GM18907 (cell line): ENCODE measurements at regions not wholly inside any gene's neighbourhood (a gene's known extent, or its start where the extent isn't known, plus 50 kb on each side); places are given as distances from the start of the nearest gene placed in this dataset.

ENCODE experiments used
- ATAC-seq: cut with Tn5 transposase; IDR thresholded peaks from one replicate; pipeline ENCODE4 v1.9.1; 2021; ENCODE audit warnings: mild to moderate bottlenecking, moderate library complexity; ENCODE audit not compliant: unreplicated experiment

DNA sequence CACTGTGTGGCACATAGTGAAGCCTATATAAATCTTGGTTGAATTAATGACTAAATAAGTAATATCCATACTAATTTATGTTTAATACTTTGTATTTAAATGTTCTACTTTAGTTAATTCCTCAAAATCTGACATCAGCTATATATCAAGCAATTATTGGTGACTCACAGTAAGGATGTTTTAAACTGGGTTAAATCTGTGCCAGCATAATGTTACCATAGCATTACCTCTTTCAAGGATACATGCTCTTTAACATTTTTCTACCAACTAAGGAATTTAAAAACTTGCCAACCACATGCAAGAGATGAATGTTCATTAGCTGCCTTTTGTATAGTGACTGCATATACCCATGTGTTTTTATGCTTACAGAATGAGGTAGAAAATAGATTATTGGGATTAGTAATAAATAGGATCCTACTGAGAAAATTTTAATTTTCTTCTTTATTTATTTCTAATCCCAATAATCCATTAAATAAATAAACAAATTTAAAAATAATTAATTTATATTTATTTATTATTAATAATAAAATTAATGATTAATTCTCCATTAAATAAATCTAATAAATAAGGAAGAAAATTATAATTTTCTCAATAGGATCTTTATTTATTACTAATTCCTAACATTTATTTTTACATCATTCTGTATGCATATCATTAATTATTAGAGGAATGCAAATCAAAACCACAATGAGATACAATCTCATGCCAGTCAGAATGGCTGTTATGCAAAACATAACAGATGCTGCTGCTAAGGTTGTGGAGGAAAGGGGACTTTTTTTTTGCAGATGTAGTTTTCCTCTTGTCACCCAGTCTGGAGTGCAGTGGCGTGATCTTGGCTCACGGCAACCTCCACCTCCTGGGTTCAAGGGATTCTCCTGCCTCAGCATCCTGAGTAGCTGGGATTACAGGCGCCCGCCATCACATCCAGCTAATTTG lies 410.7 kb upstream of the DSEL start:
- ATAC-seq = no peak

- ATAC-seq = no peak
Observed at GRCh38 chr18:67924656-67925055, 408.1 kb upstream of the DSEL start.

DNA sequence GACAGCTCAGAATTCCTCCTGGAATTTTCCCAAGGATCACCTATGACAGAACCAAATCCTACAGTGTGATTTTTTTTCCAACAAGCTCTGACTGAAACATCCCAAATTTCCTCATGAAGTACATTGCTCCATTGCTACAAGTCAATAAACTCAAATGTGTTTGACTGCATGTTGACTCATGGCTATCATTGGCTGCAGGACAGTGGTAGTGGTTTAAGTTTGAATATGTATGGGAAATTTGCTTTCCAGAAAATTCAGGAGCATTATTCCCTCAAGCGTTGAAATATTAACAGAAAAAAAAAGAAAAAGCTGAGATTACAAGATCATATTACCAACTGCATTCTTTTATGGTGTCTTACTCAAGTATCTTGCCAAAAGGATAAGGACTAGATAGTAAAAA lies 402.8 kb upstream of the DSEL start:
- ATAC-seq = no peak

- no peak for ATAC-seq
Observed at GRCh38 chr18:67916097-67916496, 399.6 kb upstream of the DSEL start.

GRCh38 chr18:67913040-67913439 lies 396.5 kb upstream of the DSEL start:
- no peak for ATAC-seq

GRCh38 chr18:67901573-67901972 lies 385.1 kb upstream of the DSEL start:
- ATAC-seq = no peak

DNA sequence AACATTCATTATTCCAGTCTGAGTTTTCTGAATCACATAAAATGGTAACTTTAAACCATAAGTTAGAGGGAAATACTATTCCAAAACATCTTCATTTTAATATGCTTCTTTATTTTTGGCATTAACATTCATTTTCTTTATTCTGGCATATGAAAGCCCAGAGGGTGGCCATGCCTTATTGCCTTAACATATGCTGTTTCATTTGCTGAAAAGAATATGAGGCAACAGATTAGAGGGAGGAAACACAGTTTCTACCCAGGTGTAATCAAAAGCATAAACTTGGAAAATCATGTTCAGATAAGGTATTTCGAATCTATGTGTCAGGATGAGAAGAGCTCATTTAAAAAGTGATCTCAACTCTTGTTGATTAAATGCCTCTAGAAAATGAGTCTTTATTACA lies 379.9 kb upstream of the DSEL start:
- no peak for ATAC-seq

GRCh38 chr18:67893916-67894315 lies 377.4 kb upstream of the DSEL start:
- no peak for ATAC-seq

GRCh38 chr18:67876871-67877270 lies 360.4 kb upstream of the DSEL start:
- no peak for ATAC-seq

GRCh38 chr18:67875944-67876343 lies 359.4 kb upstream of the DSEL start:
- no peak for ATAC-seq

- no peak for ATAC-seq
Observed at GRCh38 chr18:67875060-67875459, 358.5 kb upstream of the DSEL start.

DNA sequence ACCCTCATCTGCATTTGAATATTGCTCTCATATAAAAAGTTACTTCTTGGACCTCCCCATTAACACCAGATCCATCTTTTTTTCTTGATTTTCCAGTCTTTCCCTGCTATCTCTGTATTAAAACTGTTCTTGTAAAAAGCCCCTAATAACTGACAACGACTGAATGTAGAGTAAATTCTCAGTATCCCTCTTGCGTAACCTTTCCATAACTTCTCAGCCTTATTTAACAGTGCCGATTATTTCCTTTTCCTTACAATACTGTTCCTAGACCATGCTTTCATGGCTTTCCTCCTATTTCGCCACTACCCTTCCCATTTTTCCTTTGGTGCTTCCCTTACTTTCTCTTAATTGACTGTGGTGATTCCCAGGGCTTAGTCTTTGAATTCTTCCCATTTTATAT lies 348.9 kb upstream of the DSEL start:
- no peak for ATAC-seq

DNA sequence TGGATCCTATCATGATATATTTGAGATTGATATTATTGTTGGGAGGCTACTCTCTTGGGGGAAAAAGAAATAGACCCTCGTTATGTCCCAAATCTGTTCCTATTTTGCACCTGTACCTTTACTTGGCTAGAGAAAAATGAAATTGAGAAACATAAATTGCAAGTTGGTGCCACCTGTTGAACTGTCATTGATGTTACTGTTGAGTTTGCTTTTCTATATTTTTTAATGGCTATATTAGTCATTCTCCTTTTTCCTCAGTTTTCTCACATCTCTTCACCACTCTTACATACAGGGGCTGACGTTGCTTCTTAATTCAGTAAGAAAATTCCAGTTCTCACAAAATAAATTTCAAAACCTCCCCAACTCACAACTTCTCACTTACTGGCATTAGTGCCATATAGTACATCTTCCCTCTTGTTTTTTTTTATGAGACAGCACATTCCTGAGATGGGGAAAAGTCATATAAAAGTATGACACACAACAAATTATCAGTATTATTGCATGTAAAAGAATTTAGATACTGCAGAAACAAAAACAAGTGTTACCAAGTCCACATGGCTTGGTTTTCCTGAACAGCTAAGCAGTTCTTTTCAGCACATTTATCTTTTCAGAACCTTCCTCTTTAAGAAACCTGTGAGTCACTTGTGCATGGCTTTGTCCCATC lies 348.3 kb upstream of the DSEL start:
- no peak for ATAC-seq

GRCh38 chr18:67862069-67862468 lies 345.5 kb upstream of the DSEL start:
- ATAC-seq = no peak

- no peak for ATAC-seq
Observed at GRCh38 chr18:67854340-67854739, 337.8 kb upstream of the DSEL start.

GRCh38 chr18:67846422-67847098 lies 330.0 kb upstream of the DSEL start:
- no peak for ATAC-seq

- no peak for ATAC-seq
Observed at GRCh38 chr18:67845035-67845434, 328.5 kb upstream of the DSEL start.

DNA sequence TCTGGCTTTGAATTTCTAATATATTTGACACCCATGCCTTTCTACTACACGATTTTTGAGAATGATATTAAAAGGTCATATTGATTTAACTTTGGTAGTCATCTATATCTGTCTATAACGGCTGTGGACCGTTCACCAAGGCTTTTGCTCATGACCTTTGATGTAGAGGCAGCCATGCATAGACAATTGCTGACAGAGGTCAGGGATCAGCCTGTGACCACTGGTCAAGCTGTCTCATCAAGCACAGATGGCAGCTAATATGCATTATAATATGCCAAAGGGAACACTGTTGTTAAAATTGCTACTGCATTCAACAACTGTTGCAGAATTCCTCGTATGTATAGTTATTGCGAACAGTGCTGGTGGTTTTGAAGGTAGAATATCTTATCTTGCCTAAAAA lies 323.9 kb upstream of the DSEL start:
- ATAC-seq = no peak

DNA sequence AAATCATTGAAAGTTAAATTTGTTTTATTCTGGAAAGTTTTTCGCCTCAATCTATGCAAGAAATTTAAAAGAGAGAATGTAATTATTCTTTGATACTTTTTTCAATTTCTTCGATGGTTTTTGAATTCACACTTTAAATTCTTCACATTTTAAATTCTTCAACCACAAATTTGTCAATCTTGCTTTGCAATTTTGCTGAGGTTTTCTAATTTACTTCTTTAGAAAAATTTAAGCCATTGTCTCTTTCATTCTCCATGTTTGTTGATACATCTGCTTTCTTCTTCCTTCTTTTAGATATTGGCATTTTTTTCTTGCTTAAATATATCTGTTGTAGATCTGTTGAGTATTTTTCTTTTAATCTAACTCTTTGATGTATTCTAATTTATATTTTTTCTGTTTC lies 301.9 kb upstream of the DSEL start:
- no peak for ATAC-seq

- no peak for ATAC-seq
Observed at GRCh38 chr18:67815280-67815679, 298.8 kb upstream of the DSEL start.

DNA sequence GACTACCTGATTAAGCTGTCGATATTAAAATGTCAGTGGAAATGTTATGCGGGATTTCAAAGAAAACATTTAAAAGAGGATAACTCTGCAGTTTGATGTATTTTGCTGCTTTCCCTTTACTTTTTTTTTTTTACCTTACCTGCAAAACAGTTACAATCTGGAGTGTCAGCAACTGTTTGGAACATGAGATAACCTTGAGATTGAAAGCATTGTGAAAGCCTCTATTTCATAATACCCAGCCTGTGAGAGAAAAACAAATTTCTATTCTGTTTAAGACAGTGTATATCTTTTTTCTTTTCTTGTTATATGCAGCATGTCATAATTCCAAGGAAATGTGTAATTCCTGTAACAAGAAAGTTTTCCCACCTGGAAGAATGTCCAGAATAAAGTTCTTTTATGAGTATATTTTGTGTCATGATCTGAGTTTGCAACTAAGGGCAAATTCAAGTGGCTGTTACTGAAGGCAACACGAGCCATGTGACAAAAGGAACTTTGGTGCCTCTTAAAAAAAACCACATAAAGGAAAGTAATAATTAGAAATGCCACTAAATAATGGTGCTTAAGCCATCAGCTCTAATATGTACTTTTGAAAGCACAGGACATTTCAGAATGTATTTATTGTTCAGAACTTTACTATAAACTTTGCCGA lies 297.0 kb upstream of the DSEL start:
- no peak for ATAC-seq
